Sigmoid colon (tissue), 4 donors: ENCODE measurements at regions not wholly inside any gene's neighbourhood (a gene's known extent, or its start where the extent isn't known, plus 50 kb on each side); places are given as distances from the start of the nearest gene placed in this dataset.
"Not testable (repeated sequence)": the region's sequence is repeated elsewhere in the genome, so short reads cannot be mapped to it uniquely, and the experiment has no call there.

ENCODE experiments used
- EP300 ChIP-seq, 4 donors: sonication (generic); formaldehyde crosslinking; IDR thresholded peaks; one replicate each; pipeline ENCODE4 v1.6.1; 2017; ENCODE audit warnings: antibody characterized with exemption in 4 of 4
- POLR2A ChIP-seq, 2 donors: fragments of 450-650 bp; IDR thresholded peaks; one replicate each; pipeline ENCODE4 v1.6.1; 2016; ENCODE audit warnings: antibody characterized with exemption in 2 of 2, mild to moderate bottlenecking in 2 of 2, moderate library complexity in 2 of 2
- POLR2AphosphoS5 ChIP-seq, 4 donors: sonication (generic); formaldehyde crosslinking; IDR thresholded peaks; one replicate each; pipeline ENCODE4 v1.6.1; 2017; ENCODE audit warnings: antibody characterized with exemption in 4 of 4
- TF ChIP-seq, protein P1 (sequence below), 4 experiments: fragments of 450-650 bp in 3 of 4; fragments of 200-600 bp in 1 of 4; IDR thresholded peaks; one replicate each; pipeline ENCODE4 v1.5.1; 2016 to 2019; ENCODE audit warnings: antibody characterized with exemption in 4 of 4, mild to moderate bottlenecking in 3 of 4, moderate library complexity in 2 of 4

DNA sequence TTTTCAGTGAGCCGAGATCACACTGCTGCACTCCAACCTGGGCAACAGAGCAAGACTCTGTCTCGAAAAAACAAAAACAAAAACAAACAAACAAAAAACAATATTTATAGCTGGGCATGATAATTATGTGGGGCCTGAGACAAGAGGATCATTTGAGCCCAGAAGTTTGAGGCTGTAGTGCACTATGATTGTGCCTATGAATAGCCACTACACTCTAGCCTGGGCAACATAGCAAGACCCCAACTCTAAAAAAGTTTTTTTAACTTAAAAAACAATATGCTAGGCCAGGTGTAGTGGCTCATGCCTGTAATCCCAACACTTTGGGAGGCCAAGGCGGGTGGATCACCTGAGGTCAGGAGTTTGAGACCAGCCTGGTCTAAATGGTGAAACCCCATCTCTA, 77.9 kb upstream of the LRPPRC start:
- TF ChIP-seq, protein P1, sequence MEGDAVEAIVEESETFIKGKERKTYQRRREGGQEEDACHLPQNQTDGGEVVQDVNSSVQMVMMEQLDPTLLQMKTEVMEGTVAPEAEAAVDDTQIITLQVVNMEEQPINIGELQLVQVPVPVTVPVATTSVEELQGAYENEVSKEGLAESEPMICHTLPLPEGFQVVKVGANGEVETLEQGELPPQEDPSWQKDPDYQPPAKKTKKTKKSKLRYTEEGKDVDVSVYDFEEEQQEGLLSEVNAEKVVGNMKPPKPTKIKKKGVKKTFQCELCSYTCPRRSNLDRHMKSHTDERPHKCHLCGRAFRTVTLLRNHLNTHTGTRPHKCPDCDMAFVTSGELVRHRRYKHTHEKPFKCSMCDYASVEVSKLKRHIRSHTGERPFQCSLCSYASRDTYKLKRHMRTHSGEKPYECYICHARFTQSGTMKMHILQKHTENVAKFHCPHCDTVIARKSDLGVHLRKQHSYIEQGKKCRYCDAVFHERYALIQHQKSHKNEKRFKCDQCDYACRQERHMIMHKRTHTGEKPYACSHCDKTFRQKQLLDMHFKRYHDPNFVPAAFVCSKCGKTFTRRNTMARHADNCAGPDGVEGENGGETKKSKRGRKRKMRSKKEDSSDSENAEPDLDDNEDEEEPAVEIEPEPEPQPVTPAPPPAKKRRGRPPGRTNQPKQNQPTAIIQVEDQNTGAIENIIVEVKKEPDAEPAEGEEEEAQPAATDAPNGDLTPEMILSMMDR (IDR thresholded peaks at IDR 0.05): not testable (repeated sequence)
- TF ChIP-seq POLR2A, EP300, POLR2AphosphoS5 (IDR thresholded peaks at IDR 0.05): not testable (repeated sequence)
